ENCODE measurements at regions not wholly inside any gene's neighbourhood (a gene's known extent, or its start where the extent isn't known, plus 50 kb on each side); places are given as distances from the start of the nearest gene placed in this dataset.

DNA sequence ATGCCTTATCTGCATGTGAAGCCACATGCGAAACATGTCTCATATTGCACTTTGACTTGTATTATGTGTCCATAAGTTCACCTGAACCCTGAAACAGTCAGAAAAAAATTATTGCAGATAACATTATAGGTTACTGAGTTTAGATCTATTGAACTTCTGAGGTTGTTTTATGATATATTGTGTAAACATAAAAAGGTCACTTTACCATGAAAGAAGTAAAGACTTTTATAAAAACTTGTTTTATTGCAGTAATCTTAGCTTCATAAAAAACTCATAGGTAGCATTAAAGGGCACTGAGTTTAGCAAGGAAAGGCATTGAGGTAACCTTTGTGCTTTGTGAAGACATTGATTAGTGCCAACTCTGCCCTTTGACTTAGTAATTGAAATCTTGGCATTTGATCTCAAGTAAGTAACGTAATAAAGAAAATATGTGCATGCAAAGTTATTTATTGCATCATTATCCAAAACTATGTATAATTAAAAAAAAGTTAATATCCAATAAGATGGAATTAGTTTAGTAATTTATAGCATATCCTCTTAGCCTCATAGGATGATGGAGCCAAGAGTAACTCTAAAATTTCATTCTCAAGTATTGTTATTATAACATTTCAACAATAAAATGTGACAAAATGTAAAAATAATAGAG, 313.3 kb upstream of the ATP2B1 start:
- TF ChIP-seq EZH2 (IDR thresholded peaks at IDR 0.05) = no peak
- no peak for TF ChIP-seq POLR2AphosphoS5 (IDR thresholded peaks at IDR 0.05; ENCODE audit: borderline replicate concordance, low read depth, low read length)
- no peak for TF ChIP-seq FOXP2 (optimal IDR thresholded peaks at IDR 0.05; ENCODE audit: control extremely low read depth, extremely low read length, insufficient read depth)
